SK-N-SH (cell line): ENCODE measurements at regions not wholly inside any gene's neighbourhood (a gene's known extent, or its start where the extent isn't known, plus 50 kb on each side); places are given as distances from the start of the nearest gene placed in this dataset.

Experiments used
- CTCF ChIA-PET: fragments of 300-600, 350-600 bp; formaldehyde crosslinking; extraction: SDS; loops from one replicate; lab custom pipeline; 2021; lab: Yijun Ruan, JAX
- POLR2A ChIA-PET: fragments of 350-600 bp; sonication (Branson Sonifier 250); formaldehyde crosslinking; extraction: SDS; loops from one replicate; lab custom pipeline; 2020; ENCODE audit warnings: antibody characterized with exemption, inconsistent platforms; lab: Yijun Ruan, JAX
- DNase-seq: peaks from one replicate; pipeline ENCODE4 v3.0.0; 2012
- H2AFZ ChIP-seq: fragments of 200-600 bp; sonication (generic); 2 replicates; pipeline ENCODE4 v1.8.1; 2016; ENCODE audit warnings: antibody characterized with exemption, mild to moderate bottlenecking, low read depth
- H3F3A ChIP-seq: fragments of 200-600 bp; sonication (generic); replicated peaks from 2 replicates; pipeline ENCODE3; 2016; ENCODE audit warnings: antibody characterized with exemption, mild to moderate bottlenecking; ENCODE audit not compliant: insufficient read depth
- H3K27ac ChIP-seq, 2 experiments: fragments of 200-500 bp in 1 of 2; fragments of 200-600 bp in 1 of 2; sonication (Bioruptor generic) in 1 of 2; sonication (generic), shearing (Covaris generic) in 1 of 2; 2 replicates each; pipeline versions ENCODE4 v1.5.1 to v1.6.1; 2014 to 2016; ENCODE audit warnings: low read depth in 2 of 2, inconsistent platforms in 1 of 2, low read length in 1 of 2, mild to moderate bottlenecking in 1 of 2, mixed read lengths in 1 of 2
- H3K27me3 ChIP-seq: fragments of 200-600 bp; sonication (generic), shearing (Covaris generic); 2 replicates; pipeline ENCODE4 v1.6.1; 2016; ENCODE audit warnings: mixed run types; ENCODE audit not compliant: insufficient read depth
- H3K36me3 ChIP-seq, 2 experiments: fragments of 200-500 bp in 1 of 2; fragments of 200-600 bp in 1 of 2; sonication (Bioruptor generic) in 1 of 2; sonication (generic) in 1 of 2; replicated peaks in 1 of 2; 2 replicates each; pipeline versions ENCODE3 to v1.5.1; 2014 to 2016; ENCODE audit warnings: low read length in 1 of 2, mild to moderate bottlenecking in 1 of 2; ENCODE audit not compliant: insufficient read depth in 2 of 2, control insufficient read depth in 1 of 2
- H3K4me1 ChIP-seq, 2 experiments: fragments of 200-500 bp in 1 of 2; fragments of 200-600 bp in 1 of 2; sonication (Bioruptor generic) in 1 of 2; sonication (generic), shearing (Covaris generic) in 1 of 2; 2 replicates each; pipeline versions ENCODE4 v1.5.1 to v1.6.1; 2014 to 2016; ENCODE audit warnings: low read depth in 1 of 2, low read length in 1 of 2, mixed run types in 1 of 2; ENCODE audit not compliant: insufficient read depth in 2 of 2, control insufficient read depth in 1 of 2
- H3K4me2 ChIP-seq: fragments of 200-600 bp; sonication (generic), shearing (Covaris generic); 2 replicates; pipeline ENCODE4 v1.6.1; 2017; ENCODE audit warnings: mixed run types
- H3K4me3 ChIP-seq, 2 experiments: fragments of 200-500 bp in 1 of 2; fragments of 200-600 bp in 1 of 2; sonication (Bioruptor generic) in 1 of 2; sonication (generic), shearing (Covaris generic) in 1 of 2; 2 replicates each; pipeline versions ENCODE4 v1.5.1 to v1.8.1; 2014 to 2016; ENCODE audit warnings: low read depth in 2 of 2, inconsistent platforms in 1 of 2, low read length in 1 of 2, mild to moderate bottlenecking in 1 of 2, mixed read lengths in 1 of 2, moderate library complexity in 1 of 2
- H3K79me2 ChIP-seq: fragments of 200-600 bp; sonication (generic); 2 replicates; pipeline ENCODE4 v1.8.1; 2017; ENCODE audit warnings: mild to moderate bottlenecking; ENCODE audit not compliant: insufficient read depth
- H3K9ac ChIP-seq: fragments of 200-600 bp; sonication (generic); 2 replicates; pipeline ENCODE4 v1.6.1; 2017; ENCODE audit warnings: mixed run types
- H3K9me2 ChIP-seq: fragments of 200-600 bp; sonication (generic); 2 replicates; pipeline ENCODE4 v1.6.1; 2017; ENCODE audit warnings: mixed run types
- H3K9me3 ChIP-seq: fragments of 200-600 bp; sonication (generic); 2 replicates; pipeline ENCODE4 v1.6.1; 2017; ENCODE audit warnings: mixed run types, mild to moderate bottlenecking, moderate library complexity
- H4K20me1 ChIP-seq: fragments of 200-600 bp; sonication (generic); 2 replicates; pipeline ENCODE4 v1.6.1; 2017; ENCODE audit warnings: mild to moderate bottlenecking, mixed run types; ENCODE audit not compliant: insufficient read depth
- CHD2 ChIP-seq: fragments of 150-350 bp; IDR thresholded peaks from 2 replicates; pipeline ENCODE4 v1.6.1; 2018; ENCODE audit warnings: low read length; ENCODE audit not compliant: partially characterized antibody
- CTCF ChIP-seq: fragments of 200-600 bp; sonication (generic); IDR thresholded peaks from 2 replicates; pipeline ENCODE4 v1.6.1; 2017; ENCODE audit warnings: antibody characterized with exemption, mild to moderate bottlenecking, moderate library complexity
- FOXM1 ChIP-seq: IDR thresholded peaks from 2 replicates; pipeline ENCODE4 v1.4.0; 2012; ENCODE audit warnings: low read depth, mild to moderate bottlenecking
- POLR2AphosphoS5 ChIP-seq: IDR thresholded peaks from 2 replicates; pipeline ENCODE4 v1.6.1; 2012; ENCODE audit warnings: low read depth, low read length
- REST ChIP-seq: IDR thresholded peaks from 2 replicates; pipeline ENCODE4 v1.6.1; 2012; ENCODE audit warnings: mild to moderate bottlenecking, low read depth, low read length, moderate library complexity
- SIN3A ChIP-seq: IDR thresholded peaks from 2 replicates; pipeline ENCODE4 v1.6.1; 2012; ENCODE audit warnings: low read depth, mild to moderate bottlenecking, low read length, moderate library complexity, borderline replicate concordance
- WGBS: methylation state at CpG from one replicate; pipeline ENCODE4 v1.1.6; 2017; ENCODE audit warnings: low lambda C conversion rate; 5-methylcytosine and 5-hydroxymethylcytosine counted together
- TF ChIP-seq, protein P1 (sequence below): IDR thresholded peaks from 2 replicates; pipeline ENCODE4; 2012
- TF ChIP-seq, protein P2 (sequence below): fragments of 150-350 bp; IDR thresholded peaks from 2 replicates; pipeline ENCODE4 v1.6.1; 2017; ENCODE audit warnings: antibody characterized with exemption, low read length, low read depth, borderline replicate concordance

DNA sequence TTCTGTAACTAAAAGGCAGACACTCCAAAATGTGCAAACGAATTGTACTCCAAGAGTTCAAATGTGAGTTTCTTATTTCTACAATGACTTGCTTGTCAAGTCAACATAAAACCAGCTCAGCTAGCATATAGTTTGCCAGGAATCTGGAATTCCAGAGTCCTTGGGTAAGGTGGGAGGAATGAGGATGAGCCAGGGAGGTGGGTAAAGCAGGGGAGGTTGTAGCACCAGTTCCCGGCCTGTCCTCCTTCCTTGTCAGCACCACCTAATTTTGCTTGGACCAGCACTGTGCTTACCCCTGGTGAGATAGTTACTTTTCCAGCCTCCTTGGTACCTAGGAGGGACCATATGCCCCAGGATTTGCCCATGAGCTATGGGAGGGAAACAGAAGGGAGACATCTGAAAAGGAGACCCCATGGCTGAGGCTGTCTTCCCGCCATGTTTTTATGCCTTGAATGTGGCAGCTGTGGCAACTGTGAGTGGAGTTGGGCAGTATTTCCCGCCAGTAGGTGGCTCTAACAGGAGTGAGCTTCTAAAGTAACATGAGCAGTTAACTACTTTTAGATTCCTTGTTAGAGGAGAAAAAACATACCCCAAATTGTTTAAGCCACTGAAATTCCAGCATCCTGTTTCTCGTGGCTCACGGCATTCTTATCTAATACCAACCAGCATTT lies 302.5 kb downstream of the TENT4A start:
- 5% methylated on average over 6 of the region's 6 CpGs for WGBS
- no peaks in the 10 kb centered on the region for H3K9me2 ChIP-seq
- CTCF ChIA-PET: interaction anchor here (1.3 to 1.6 kb wide), 2 partner anchors 9 to 730 kb away, joined by 3 to 4 read pairs; no protein-coding TSS in a partner anchor

More for the DNA sequence above, 302.5 kb downstream of the TENT4A start:
- H3K9me3 ChIP-seq: no peaks in the 10 kb centered on the region
- no peak overlapping the region for H3K27ac ChIP-seq
- POLR2A ChIA-PET: no interaction called here
- no peak overlapping the region for H3K9ac ChIP-seq
- H3K4me2 ChIP-seq: no peak overlapping the region
- TF ChIP-seq CHD2 (no peak), FOXM1 (no peak), SIN3A (no peak), CTCF (peak; percentile 29; the same call in 1 of the 2 replicates), POLR2AphosphoS5 (no peak), REST (no peak)
- TF ChIP-seq, protein P1, sequence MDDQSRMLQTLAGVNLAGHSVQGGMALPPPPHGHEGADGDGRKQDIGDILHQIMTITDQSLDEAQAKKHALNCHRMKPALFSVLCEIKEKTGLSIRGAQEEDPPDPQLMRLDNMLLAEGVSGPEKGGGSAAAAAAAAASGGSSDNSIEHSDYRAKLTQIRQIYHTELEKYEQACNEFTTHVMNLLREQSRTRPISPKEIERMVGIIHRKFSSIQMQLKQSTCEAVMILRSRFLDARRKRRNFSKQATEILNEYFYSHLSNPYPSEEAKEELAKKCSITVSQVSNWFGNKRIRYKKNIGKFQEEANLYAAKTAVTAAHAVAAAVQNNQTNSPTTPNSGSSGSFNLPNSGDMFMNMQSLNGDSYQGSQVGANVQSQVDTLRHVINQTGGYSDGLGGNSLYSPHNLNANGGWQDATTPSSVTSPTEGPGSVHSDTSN: no peak
- TF ChIP-seq, protein P2, sequence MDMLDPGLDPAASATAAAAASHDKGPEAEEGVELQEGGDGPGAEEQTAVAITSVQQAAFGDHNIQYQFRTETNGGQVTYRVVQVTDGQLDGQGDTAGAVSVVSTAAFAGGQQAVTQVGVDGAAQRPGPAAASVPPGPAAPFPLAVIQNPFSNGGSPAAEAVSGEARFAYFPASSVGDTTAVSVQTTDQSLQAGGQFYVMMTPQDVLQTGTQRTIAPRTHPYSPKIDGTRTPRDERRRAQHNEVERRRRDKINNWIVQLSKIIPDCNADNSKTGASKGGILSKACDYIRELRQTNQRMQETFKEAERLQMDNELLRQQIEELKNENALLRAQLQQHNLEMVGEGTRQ: no peak
- no peak for DNase-seq
- H3K36me3 ChIP-seq: no peaks in the 10 kb centered on the region
- no peaks in the 10 kb centered on the region for H3K27me3 ChIP-seq
- no peaks in the 10 kb centered on the region for H3K79me2 ChIP-seq
- H3K4me3 ChIP-seq: no peak overlapping the region
- no peak overlapping the region for H2AFZ ChIP-seq
- H3K4me1 ChIP-seq: no peaks in the 10 kb centered on the region
- H4K20me1 ChIP-seq: no peaks in the 10 kb centered on the region
- H3F3A ChIP-seq: no peaks in the 10 kb centered on the region
